K562 (cell line): ENCODE measurements at regions not wholly inside any gene's neighbourhood (a gene's known extent, or its start where the extent isn't known, plus 50 kb on each side); places are given as distances from the start of the nearest gene placed in this dataset.

Experiments used
- ATAC-seq: fragments of 200-7000 bp; cut with Tn5 transposase; 3 replicates; pipeline ENCODE4 v1.9.1; 2020; ENCODE audit warnings: moderate library complexity
- BruUV-seq: library from RNA; stranded (reverse); fragments of 400-500 nt; replicated peaks from 2 replicates; lab custom pipeline; 2021; lab: Mats Ljungman, UMichigan
- CTCF ChIA-PET: fragments of 300-600 bp; formaldehyde crosslinking; extraction: SDS; loops from one replicate; lab custom pipeline; 2021; ENCODE audit warnings: low intra/inter-chr PET ratio; lab: Yijun Ruan, JAX
- POLR2A ChIA-PET: fragments of 300-600, 350-650 bp; sonication (Branson Sonifier 250); formaldehyde crosslinking; extraction: SDS; loops from one replicate; lab custom pipeline; 2021; ENCODE audit warnings: antibody characterized with exemption, inconsistent platforms; lab: Yijun Ruan, JAX
- DNase-seq, 4 experiments: peaks; one replicate each; pipeline versions ENCODE4 v3.0.0 to v3.0.0-alpha.2; 2011 to 2018; ENCODE audit warnings: low spot score in 3 of 4, mixed read lengths in 3 of 4; ENCODE audit errors: extremely low read depth in 1 of 4
- FAIRE-seq: peaks from 2 replicates; lab custom pipeline; 2011; peaks lifted over from hg19 to GRCh38; lab: Jason Lieb, UNC
- H2AFZ ChIP-seq: 2 replicates; pipeline ENCODE4 v1.6.0; 2011; ENCODE audit warnings: low read depth, low read length, control low read depth, inconsistent platforms
- H3K27ac ChIP-seq: fragments of 200-600 bp; 3 replicates; pipeline ENCODE4 v1.8.0; 2011; ENCODE audit warnings: low read depth, mild to moderate bottlenecking, control low read depth, inconsistent platforms, low read length, moderate library complexity, mixed read lengths; ENCODE audit errors: extremely low read depth
- H3K27me3 ChIP-seq, 2 experiments: fragments of 300-600 bp in 1 of 2; 2 replicates in 1 of 2; 3 replicates in 1 of 2; pipeline versions ENCODE4 v1.6.0 to v1.8.0; 2011; ENCODE audit warnings: inconsistent platforms in 2 of 2, low read length in 2 of 2, mild to moderate bottlenecking in 1 of 2, mixed read lengths in 1 of 2, moderate library complexity in 1 of 2; ENCODE audit not compliant: control insufficient read depth in 2 of 2, insufficient read depth in 2 of 2
- H3K36me3 ChIP-seq: fragments of 300-600 bp; 3 replicates; pipeline ENCODE4 v1.8.0; 2011; ENCODE audit warnings: mild to moderate bottlenecking, low read length, inconsistent platforms; ENCODE audit not compliant: control insufficient read depth, insufficient read depth
- H3K4me1 ChIP-seq, 2 experiments: fragments of 200-600 bp in 1 of 2; replicated peaks in 1 of 2; 2 replicates in 1 of 2; 3 replicates in 1 of 2; pipeline versions ENCODE4 v1.5.1 to v1.8.0; 2011; ENCODE audit warnings: inconsistent platforms in 2 of 2, low read length in 2 of 2, mild to moderate bottlenecking in 1 of 2, mixed read lengths in 1 of 2, moderate library complexity in 1 of 2; ENCODE audit not compliant: control insufficient read depth in 2 of 2, insufficient read depth in 2 of 2
- H3K4me2 ChIP-seq: 2 replicates; pipeline ENCODE4 v1.6.1; 2011; ENCODE audit warnings: low read length, control low read depth, inconsistent platforms, mixed read lengths; ENCODE audit not compliant: insufficient read depth
- H3K4me3 ChIP-seq: fragments of 200-600 bp; sonication (generic), shearing (Covaris generic); 2 replicates; pipeline ENCODE4 v1.5.1; 2016; ENCODE audit warnings: control low read depth, inconsistent platforms
- H3K79me2 ChIP-seq: fragments of 200-600 bp; 3 replicates; pipeline ENCODE4 v1.8.0; 2011; ENCODE audit warnings: low read length, inconsistent platforms; ENCODE audit not compliant: control insufficient read depth, insufficient read depth
- H3K9ac ChIP-seq, 2 experiments: 2 replicates each; pipeline versions ENCODE4 v1.6.0 to v1.6.1; 2011; ENCODE audit warnings: low read depth in 2 of 2, low read length in 2 of 2, control low read depth in 1 of 2, inconsistent platforms in 1 of 2, mild to moderate bottlenecking in 1 of 2, mixed read lengths in 1 of 2; ENCODE audit not compliant: insufficient read depth in 1 of 2
- H3K9me1 ChIP-seq: one replicate; pipeline ENCODE4 v1.6.0; 2011; ENCODE audit warnings: inconsistent platforms, mild to moderate bottlenecking, low read length, moderate library complexity; ENCODE audit not compliant: control insufficient read depth, insufficient read depth
- H3K9me3 ChIP-seq: replicated peaks from 2 replicates; pipeline ENCODE4 v1.5.1; 2011; ENCODE audit warnings: low read depth, low read length, inconsistent platforms; ENCODE audit not compliant: control insufficient read depth, insufficient read depth
- H4K20me1 ChIP-seq: replicated peaks from 2 replicates; pipeline ENCODE4 v1.6.1; 2011; ENCODE audit warnings: low read length, inconsistent platforms, mixed read lengths; ENCODE audit not compliant: control insufficient read depth, insufficient read depth
- CLOCK ChIP-seq: fragments of 250-450 bp; sonication (Bioruptor Pico); IDR thresholded peaks from 2 replicates; pipeline ENCODE4 v1.4.0; 2020; ENCODE audit warnings: mild to moderate bottlenecking, moderate library complexity, borderline replicate concordance
- YY1 ChIP-seq, 3 experiments: IDR thresholded peaks; 2 replicates each; pipeline ENCODE4 v1.6.1; 2011; ENCODE audit warnings: low read length in 2 of 3, mild to moderate bottlenecking in 2 of 3, moderate library complexity in 2 of 3, borderline replicate concordance in 1 of 3, control low read depth in 1 of 3, low read depth in 1 of 3; ENCODE audit not compliant: insufficient read depth in 3 of 3, insufficient replicate concordance in 2 of 3, control insufficient read depth in 1 of 3, insufficient read length in 1 of 3; ENCODE audit errors: extremely low read depth in 1 of 3
- ZC3H4 ChIP-seq: sonication (generic); formaldehyde crosslinking; IDR thresholded peaks from 2 replicates; pipeline ENCODE4 v1.9.0; 2021; ENCODE audit warnings: missing genetic modification reagents, borderline replicate concordance
- WGBS: fragments of 100-300 bp; shearing (Covaris generic); methylation state at CpG from one replicate; pipeline ENCODE4 v1.1.6; 2016; ENCODE audit warnings: low coverage, mixed read lengths; ENCODE audit not compliant: insufficient coverage; ENCODE audit errors: missing lambda C conversion rate; 5-methylcytosine and 5-hydroxymethylcytosine counted together
- in situ Hi-C: fragments of 300-500 bp; cut with MboI; formaldehyde crosslinking; loops from 4 replicates; pipeline ENCODE4 v1.15.0; 2018; ENCODE audit warnings: inconsistent platforms, mixed read lengths
- intact Hi-C: fragments of 100-400 bp; cut with micrococcal nuclease; formaldehyde crosslinking; loops from 2 replicates; pipeline ENCODE4 v1.14.2; 2022

- no peaks in the 10 kb centered on the region for H3K4me1 ChIP-seq
- DNase-seq (no peak), FAIRE-seq (no peak), ATAC-seq (no peak)
- H2AFZ ChIP-seq: no peak overlapping the region
- BruUV-seq: no TSS peak
- in situ Hi-C loops: no loop called here
- H3K9me1 ChIP-seq: no peaks in the 10 kb centered on the region
- WGBS: 0% methylated on average over 4 of the region's 4 CpGs
- ChIA-PET CTCF (no interaction called here), POLR2A (no interaction called here)
- no peaks in the 10 kb centered on the region for H3K9me3 ChIP-seq
- H3K27ac ChIP-seq: no peak overlapping the region
- no peaks in the 10 kb centered on the region for H3K27me3 ChIP-seq
- TF ChIP-seq YY1 (IDR thresholded peaks at IDR 0.05; ENCODE audit: borderline replicate concordance in 1 of 3, control insufficient read depth in 1 of 3, extremely low read depth in 1 of 3, insufficient read depth in 3 of 3, insufficient read length in 1 of 3, insufficient replicate concordance in 2 of 3, low read depth in 1 of 3, low read length in 2 of 3) (no peak), ZC3H4 (no peak), CLOCK (CRISPR knock-in tag) (no peak)
- no peaks in the 10 kb centered on the region for H4K20me1 ChIP-seq
- no peak overlapping the region for H3K4me2 ChIP-seq
- H3K9ac ChIP-seq: no peak overlapping the region
- intact Hi-C loops: no loop called here
- no peaks in the 10 kb centered on the region for H3K36me3 ChIP-seq
- H3K4me3 ChIP-seq: no peak overlapping the region
- H3K79me2 ChIP-seq: no peaks in the 10 kb centered on the region
Measured at GRCh38 chr3:148646126-148646665, 51.5 kb upstream of the AGTR1 start.
